T-helper 22 cell (primary cell): ENCODE measurements at regions not wholly inside any gene's neighbourhood (a gene's known extent, or its start where the extent isn't known, plus 50 kb on each side); places are given as distances from the start of the nearest gene placed in this dataset.
"Not testable (repeated sequence)": the region's sequence is repeated elsewhere in the genome, so short reads cannot be mapped to it uniquely, and the experiment has no call there.

Experiments used
- DNase-seq: peaks from one replicate; pipeline ENCODE4 v3.0.0-alpha.2; 2020; ENCODE audit warnings: low read depth

DNA sequence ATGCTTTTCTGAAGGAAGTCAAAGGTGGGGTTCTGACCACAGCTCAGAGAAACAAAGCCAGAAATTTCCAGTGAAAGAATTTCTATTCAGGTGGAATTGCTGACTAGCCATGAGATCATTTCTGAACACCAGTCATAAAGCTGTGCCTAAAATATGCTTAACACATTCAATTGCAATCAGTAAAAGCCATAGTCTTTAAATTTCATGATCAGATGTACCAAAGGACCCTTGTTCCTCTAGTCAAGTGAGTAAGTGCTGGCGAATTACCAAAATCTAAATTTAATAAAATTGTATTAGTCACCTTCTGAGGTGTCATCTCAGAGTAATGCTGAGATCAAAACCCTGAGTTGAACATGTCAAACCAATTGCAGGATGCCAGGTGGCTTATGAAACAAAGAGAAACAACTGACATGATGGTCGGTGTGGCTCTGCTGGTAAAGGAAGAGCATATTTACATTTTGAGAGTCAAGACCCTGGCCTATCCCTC is 334.2 kb upstream of the CCNH start:
- DNase-seq: no peak

DNA sequence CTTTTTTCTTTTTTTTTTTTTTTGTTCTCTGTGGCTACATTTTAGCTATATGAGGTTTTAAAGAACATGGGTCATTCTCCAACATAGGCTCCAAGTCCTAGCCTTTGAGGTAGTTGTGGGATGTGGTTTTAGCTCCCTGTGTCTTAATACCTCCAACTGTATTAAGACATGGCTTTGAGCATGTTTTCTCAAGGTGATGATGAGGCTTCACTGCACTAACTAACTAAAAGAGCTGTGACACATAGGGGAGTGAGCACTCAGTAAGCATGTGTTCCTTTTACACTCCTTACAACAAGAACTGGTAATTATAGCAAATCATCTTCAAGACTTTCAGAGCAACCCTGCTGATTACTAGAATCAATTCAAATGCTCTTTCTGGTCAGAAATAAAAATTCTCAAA is 333.6 kb upstream of the CCNH start:
- no peak for DNase-seq

DNA sequence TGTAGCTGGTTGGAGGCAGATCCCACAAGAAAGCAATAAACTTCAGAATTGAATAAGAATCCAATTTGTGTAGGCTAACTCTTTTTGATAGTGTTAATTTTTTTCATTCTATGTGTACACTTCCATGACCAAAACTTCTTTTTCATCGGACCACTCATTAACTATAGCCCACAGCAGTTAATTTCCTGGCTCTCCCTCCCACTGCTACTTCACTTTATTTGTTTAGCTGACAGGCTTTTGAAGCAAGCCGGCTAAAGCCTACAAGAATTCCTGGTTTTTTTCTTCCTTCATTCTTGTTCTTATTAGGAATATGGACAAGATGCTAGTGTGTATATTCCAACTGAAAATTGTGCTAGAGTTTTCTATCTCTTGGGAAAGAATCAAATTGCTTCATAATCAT is 329.2 kb upstream of the CCNH start:
- DNase-seq: no peak

DNA sequence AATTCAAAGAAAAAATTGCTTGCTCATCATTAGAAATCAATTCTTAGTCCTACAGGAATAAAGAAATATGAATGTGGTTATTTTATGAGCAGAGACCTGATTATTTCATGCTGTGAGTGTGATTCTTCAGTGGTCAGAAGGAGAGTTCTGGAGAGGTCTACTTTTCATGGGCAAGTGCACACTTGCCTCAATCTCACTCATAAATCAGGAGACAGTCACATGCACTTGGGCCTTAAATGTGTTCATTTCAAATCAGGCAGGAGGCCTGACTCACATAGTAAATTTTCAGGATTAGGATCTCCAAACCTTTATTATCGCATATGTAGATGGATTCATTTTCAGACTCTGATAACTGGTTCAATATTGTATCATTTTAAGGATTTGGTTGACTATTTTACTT is 323.2 kb upstream of the CCNH start:
- DNase-seq: no peak

DNA sequence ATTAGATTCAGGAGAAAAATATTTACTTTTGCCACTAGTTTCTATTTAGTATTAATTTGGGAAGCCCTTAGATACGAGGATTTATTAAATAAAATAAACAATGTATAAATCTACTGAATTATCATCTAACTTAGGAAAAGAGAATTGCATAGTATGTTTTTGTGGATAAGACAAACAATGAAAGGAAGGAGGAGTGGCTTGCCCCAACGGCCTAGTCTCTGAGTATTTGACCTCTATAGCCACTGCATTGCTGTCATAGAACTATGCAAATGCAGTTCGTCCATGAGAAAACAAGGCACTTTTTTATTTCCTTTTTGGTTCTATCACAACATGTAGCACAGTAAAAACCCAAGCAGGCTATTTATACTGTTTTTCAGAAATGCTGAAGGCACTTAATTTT is 321.2 kb upstream of the CCNH start:
- no peak for DNase-seq

DNA sequence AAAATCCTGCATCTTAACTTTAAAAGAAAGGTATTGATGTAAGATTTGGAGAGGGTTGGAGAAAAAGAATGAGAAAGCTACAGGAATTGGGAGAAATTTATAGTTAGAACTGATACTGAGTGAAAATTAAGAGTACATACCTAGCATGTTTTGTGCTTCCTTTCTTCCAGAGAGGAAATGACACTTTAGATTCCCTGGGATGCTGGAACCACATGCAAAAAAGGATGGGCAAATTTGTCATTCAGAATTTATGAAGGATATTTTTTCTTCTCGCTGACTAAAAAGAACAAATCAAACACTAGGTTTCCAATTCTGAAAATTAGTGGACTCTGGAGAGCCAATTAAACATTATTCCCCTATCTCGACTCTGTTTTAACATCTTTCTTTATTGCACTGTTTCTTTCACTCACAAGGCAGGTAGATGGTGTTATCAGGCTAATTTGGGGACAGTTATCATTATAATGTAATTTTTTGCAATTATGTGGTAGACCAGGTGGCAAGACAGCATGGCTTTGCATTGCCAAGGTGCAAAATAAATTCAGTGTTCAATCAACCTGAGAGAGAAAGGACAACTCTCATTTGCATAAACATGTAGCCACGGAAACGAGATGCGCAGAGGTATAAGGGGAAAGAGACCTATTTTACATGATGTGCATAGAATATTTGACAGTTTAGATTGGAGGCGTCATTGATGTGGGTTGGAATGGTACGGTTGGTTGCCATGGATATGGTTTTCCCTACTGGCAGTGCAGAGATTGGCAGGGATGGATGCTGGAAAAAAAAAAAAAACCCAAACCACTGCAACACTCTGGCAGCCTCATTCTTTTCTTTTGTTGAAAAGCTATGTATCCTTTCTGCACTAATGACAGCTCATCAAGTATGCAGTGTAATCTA is 320.4 kb upstream of the CCNH start:
- no peak for DNase-seq

DNA sequence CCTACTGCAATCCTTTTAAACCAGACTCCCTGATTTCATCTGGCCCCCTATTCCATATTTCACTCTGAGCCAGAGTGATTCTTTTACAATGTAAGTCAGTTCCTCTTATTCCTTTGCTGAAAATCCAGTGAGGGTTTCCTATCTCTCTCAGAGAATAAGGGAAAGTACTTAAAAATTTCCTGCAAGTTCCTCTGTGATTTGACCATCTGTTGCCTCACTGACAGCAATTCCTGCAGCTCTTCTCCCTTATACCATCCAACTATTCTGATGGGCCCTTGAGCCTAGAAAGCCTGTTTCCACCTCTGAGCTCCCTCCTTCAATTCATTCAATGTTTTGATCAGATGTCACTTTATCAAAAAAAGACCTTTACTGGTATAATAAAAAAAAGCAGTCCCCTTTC is 317.1 kb upstream of the CCNH start:
- DNase-seq: no peak

DNA sequence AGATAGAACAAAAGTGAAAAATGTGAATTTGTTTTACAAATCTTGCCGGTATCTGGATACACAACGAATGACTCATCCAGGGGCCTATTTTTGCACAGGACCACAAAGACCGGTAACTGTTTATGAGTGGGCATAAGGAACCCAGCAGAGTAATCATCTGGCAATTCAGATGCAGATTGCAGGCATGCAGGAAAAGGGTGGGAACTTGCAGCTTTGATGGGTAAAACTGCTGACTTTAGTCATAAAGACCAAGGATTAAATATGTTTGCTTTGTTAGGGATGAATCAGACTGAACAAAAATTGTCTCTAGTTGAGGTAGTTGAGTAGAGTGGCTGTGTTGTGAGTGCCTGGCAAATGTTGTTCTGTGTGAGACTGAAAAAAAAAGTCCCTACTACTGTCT is 309.6 kb upstream of the CCNH start:
- no peak for DNase-seq

DNA sequence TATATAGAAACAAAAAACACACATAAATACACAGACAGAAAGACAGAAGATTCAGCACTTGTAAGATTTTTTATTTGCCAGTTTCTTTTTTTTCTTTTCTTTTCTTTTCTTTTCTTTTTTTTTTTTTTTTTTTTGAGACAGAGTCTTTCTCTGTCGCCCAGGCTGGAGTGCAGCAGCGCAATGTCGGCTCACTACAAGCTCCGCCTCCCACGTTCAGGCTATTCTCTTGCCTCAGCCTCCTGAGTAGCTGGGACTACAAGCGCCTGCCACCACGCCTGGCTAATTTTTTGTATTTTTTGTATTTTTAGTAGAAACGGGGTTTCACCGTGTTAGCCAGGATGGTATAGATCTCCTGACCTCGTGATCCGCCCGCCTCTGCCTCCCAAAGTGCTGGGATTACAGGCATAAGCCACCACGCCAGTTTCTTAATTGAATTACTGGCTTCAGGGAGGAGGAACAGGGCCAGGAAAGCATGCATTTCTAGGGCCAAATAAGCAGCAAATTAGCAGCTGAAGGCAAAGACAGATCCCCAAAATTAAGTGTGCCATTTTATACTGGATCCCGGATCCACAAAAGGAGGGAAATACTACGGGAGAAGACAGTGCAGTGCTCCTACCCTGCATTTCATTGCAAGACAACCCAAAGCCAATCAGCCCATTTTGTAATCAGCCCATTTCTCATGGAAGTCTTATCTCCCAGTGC is 305.6 kb upstream of the CCNH start:
- DNase-seq: not testable (repeated sequence)

DNA sequence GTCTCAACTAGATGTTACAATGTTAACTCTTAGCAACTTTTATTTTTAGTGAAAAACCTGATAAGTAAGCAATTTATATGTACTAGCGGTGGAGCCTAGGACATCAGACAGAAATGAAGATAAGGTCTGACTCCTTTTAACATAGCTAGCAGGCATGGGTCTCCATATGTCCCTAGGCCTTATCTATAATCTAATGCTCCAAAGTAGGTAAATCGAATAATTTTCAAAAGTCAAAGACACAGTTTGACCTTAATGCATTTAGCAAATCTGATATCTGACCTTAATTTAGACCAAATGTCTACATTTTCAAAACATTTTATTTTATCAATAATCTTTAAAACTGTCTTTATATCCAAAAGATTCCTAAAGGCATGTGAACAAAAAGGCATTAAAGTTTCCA is 305.0 kb upstream of the CCNH start:
- no peak for DNase-seq

DNA sequence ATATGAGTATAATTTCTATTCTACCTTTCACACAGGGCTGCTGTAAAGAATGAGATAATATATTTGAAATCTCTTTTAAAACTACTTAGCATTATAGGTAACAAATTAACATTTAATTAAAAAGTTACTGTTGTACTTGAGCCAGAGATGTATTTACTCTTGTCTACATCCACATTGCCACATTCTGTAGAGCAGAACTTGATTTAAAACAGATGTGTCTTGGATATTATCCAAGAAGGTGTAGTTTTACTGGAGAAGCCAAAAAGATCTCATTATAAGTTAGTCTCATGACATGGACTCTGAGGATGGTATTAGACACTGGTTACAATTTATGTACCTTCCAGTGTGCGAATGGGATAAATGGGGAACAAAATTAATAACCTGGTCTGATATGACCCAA is 293.1 kb upstream of the CCNH start:
- DNase-seq: no peak

DNA sequence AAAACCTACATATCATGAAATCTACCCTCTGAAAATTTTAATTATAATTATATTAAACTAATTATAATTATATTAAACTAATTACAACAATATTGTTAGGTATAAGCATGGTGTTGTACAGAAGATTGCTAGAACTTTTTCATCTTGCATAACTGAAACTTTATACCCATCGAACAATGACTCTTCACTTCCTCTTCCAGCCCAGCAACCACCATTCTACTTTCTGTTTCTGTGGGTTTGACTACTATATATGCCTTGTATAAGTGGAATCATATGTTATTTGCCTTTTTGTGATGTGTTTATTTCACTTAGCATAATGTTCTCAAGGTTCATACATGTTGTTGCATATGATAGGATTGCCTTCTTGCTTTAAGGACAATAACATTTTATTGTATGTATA is 274.2 kb upstream of the CCNH start:
- DNase-seq: no peak

DNA sequence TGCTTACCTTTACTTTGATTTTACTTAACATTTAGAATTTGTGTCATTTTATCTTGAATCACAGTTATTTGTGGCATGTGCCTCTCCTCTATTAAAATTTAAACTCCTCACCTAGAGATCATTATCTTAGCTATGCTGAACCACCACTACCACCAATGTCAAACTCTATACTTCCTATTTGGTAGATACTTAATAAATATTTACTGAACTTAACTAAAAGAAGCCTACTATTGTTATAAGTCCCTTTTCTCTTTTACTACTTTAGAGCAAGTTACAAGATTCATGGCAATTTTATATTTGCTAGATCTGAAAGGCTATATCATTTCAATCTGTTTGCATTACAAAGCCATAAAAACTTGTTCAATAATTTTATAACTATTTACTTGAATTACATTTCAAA is 273.3 kb upstream of the CCNH start:
- DNase-seq: no peak

DNA sequence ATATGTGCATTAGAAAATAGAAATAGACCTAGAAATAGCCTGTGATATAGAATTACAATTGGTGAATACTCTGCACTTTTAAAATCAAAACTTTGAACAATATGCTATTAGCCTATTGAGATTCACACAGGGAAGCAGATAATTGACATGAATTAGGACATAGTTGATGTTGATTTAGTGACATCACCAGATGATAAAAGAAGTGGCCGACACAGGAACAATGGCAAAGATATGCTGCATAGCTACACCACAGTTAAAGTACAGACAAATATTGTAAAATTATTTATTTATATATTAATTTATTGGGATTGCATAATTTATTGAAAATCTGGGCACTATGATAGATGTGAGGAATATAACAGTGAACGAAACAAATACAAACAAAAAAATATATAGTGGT is 261.5 kb upstream of the CCNH start:
- no peak for DNase-seq

DNA sequence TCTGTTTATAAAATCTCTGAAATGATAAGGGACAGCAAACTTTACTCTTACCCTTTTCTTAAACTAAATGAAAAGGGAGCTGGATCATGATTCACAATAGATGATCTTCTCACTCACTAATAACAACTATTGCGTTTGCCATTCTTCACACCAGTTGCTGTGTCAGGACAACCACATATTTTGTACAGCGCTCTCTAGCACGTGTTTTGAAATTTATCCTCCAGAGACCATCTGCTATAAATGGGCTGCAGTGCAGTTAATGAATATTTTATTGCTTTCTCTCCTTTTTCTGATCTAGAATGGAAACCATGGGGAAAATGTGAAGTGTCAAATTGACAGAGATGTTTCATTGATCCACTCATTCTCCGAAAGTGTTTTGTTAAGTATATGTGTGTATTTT is 258.4 kb upstream of the CCNH start:
- DNase-seq: no peak

DNA sequence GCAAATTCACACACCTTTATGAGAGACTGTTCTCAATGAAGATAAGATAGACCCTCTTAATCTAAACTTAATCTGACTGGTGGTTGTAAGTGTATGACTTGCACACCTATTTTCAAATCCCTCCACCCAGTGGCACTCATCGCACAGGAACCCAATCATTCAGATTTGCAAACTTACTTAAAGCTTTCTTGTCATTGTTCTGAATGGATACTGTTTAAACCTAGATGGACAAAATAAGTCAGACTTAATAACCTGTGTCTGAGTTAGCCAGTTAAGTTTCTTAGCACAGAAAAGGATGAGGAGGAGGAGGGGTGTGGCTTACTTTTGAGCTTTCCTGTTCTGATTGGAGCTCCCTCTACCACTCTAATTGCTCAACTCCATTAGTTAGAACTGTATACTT is 252.4 kb upstream of the CCNH start:
- DNase-seq: no peak

DNA sequence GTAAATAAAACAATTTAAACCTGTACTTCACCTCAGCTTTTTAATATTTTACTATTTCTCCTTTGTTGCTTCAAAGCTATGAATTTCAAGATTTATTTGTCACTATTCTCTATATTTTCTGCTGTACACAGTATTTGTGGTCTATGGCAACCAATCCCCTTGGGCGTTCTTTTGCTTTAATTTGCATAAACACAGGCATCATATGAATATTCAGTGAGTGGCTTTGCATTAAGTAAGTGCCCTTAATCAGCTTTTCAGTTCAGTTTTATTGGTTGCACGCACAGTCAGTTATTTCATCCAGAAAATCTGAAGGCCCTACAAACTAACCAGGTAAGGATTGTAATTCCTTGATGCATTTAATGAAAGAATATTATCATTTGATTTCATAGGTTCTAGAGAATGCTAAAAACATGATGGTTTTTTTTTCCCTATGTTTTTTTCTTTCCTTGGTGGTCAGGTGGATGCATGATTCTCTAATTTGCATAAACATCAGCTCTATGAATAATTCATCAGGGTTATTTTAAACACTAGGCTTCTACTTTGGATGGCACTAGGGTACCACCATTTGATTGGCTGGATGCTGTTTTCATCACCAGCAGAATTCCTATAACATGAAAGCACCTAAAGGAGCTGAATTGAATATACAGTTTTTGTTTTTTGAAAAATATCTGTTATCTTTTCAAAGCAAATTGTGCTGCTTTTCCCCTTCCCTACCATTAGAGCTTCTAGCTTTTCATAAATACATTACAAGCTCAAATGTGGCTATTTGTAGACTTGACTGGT is 249.2 kb upstream of the CCNH start:
- DNase-seq: no peak

DNA sequence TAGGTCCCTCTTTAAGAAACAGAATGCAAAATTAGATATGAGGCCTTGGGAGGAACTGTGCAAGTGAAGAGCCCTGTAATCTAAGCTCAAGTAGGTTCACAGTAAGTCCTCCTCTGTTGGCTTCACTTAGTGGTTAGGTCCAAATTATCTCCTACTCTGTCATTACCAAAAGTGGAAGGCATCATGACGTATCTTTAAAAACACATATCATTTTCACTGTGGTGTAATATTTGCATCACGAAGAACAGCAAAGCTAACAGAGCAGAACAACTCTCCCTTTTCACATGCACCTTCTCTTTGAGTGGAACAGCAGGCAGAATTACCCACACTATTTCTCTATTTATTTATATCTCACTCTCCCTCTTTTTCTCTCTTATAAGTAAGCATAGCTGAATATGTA is 240.5 kb upstream of the CCNH start:
- DNase-seq: no peak

DNA sequence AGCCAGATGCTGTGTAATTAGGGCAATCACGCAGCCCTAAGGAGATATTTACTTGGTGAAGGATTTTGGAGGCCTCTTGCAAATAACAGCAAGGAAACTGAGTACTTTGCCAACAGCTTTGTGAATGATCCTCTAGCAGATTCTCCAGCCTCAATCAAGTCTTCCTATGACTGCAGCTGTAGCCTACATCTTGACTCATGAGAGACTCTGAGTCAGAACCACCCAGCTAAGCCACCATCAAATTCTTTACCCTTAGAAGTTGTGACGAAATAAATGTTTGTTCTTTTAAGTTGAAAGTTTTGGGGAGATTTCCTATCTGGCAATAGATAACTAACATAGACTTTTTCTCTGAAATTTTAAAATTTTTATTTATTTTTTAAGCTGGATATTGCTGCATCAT is 237.6 kb upstream of the CCNH start:
- DNase-seq: no peak

DNA sequence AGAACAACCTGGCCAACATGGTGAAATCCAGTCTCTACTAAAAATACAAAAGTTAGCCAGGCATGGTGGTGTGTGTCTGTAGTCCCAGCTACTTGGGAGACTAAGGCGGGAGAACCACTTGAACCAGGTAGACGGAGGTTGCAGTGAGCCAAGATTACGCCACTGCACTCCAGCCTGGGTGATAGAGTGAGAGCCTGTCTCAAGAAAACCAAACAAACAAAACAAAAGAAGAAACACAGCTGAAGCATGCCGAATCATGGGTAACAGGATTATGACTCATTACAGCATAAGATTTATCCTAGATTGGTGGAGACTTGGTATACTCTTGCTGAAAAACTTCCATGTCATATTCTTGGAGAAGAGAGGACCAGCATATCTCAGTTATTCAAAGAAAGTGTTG is 236.7 kb upstream of the CCNH start:
- no peak for DNase-seq

DNA sequence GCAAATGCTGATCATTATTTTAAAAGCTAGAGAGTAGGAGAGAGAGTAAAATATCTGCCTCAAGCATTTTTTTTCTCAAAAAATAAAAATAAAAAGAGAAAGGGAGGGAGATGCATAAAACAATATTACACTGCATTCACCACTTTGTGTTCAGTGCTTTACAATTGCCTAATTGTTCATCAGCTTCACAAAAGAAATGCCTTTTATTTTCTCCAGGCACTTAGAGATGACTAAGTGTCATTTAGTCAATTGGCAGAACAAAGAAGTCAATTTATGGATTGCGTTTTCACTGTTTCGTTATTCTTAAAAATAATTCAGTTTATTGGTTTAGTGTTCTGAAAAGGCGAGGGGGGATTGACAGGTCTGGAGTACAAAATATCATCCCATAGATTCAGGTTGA is 232.5 kb upstream of the CCNH start:
- no peak for DNase-seq

DNA sequence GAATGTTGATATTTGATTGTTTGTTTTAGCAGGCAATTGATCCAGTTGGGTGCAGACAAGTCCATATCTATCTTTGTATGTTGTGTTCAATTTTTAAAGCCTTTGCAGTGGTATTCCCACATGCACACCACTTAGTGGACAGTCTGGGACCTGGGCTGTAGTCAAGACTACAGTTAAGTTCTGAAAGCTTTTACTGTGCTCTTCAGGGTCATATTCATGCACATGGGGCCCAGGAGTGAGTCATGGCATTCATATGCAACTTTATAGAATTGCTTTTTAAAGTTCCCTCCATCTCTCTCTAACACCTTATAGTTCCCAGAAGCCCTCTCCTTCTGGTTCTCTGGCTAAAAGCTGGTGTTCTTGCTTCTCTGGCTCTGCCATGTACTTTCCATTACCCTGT is 228.2 kb upstream of the CCNH start:
- DNase-seq: no peak

DNA sequence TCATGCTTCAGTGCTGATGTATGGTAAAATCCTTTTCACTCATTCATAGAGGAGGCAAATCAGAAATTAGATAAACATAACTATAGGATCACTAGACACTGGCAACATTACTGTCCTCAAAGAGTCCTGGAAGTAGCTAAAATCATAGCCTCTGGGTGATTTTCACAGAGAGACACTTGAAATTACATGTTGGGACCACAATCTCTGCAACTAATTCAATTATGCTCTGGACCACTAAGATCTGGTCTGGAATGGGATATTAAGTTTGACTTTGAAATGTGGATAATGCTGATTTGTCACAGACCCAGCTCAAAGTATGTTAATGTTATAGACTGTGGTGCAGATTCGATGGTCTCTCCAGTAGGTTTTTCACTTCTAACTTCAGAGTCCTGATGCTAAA is 214.6 kb upstream of the CCNH start:
- DNase-seq: no peak
